ENCODE measurements at regions not wholly inside any gene's neighbourhood (a gene's known extent, or its start where the extent isn't known, plus 50 kb on each side); places are given as distances from the start of the nearest gene placed in this dataset.

DNA sequence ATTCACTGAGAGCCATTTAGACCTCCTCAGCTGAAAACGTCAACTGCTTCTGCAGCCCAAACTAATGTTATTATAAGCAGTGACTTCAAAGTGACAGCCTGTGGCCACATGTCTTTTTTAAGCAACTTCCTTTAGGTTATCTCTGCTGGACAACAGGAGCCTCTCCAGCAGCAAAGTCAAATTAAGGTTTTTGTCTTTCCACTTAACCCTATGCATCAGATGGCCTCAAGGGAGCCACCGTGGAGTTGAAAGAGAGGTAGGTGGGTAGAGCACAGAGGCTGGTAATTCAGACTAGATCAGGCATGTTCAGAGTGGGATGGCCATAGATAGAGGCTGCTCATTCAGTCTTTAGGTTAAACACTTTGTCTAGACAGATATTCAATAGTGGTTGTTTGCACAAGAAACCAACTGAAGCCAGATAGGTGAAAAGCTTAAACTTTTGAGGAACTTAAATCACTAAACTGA lies 300.6 kb upstream of the ECI2 start:
- TF ChIP-seq, protein P1, sequence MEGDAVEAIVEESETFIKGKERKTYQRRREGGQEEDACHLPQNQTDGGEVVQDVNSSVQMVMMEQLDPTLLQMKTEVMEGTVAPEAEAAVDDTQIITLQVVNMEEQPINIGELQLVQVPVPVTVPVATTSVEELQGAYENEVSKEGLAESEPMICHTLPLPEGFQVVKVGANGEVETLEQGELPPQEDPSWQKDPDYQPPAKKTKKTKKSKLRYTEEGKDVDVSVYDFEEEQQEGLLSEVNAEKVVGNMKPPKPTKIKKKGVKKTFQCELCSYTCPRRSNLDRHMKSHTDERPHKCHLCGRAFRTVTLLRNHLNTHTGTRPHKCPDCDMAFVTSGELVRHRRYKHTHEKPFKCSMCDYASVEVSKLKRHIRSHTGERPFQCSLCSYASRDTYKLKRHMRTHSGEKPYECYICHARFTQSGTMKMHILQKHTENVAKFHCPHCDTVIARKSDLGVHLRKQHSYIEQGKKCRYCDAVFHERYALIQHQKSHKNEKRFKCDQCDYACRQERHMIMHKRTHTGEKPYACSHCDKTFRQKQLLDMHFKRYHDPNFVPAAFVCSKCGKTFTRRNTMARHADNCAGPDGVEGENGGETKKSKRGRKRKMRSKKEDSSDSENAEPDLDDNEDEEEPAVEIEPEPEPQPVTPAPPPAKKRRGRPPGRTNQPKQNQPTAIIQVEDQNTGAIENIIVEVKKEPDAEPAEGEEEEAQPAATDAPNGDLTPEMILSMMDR (conservative IDR thresholded peaks at IDR 0.05; ENCODE audit: low read length), result no peak
- no peak for TF ChIP-seq EZH2phosphoT487 (IDR thresholded peaks at IDR 0.05; ENCODE audit: borderline replicate concordance, low read depth, low read length)
- Histone ChIP-seq H3K9me3 (ENCODE audit: low read length) (no peaks in the 10 kb centered on the region), H3K27ac (ENCODE audit: low read depth, low read length, poor library complexity, severe bottlenecking) (no peak overlapping the region), H2AFZ (ENCODE audit: low read length) (no peak overlapping the region), H3K36me3 (ENCODE audit: insufficient read depth, low read length) (no peaks in the 10 kb centered on the region), H3K9me2 (ENCODE audit: insufficient read depth, low read length) (no peaks in the 10 kb centered on the region), H3K4me1 (ENCODE audit: insufficient read depth, low read length, poor library complexity, severe bottlenecking) (no peaks in the 10 kb centered on the region), H4K20me1 (ENCODE audit: insufficient read depth, low read length) (no peaks in the 10 kb centered on the region), H3K4me3 (ENCODE audit: low read depth, low read length, poor library complexity, severe bottlenecking) (no peak overlapping the region), H3K79me2 (ENCODE audit: insufficient read depth, low read depth, low read length) (no peaks in the 10 kb centered on the region), H3K4me2 (ENCODE audit: low read length) (no peak overlapping the region)
- no peak for DNase-seq (ENCODE audit: low spot score)
- ChIA-PET POLR2A (interaction anchor here (1.1 kb wide), 1 partner anchor 21 kb away, joined by 3 read pairs; no protein-coding TSS in a partner anchor), CTCF (ENCODE audit: unreplicated experiment) (no interaction called here)
- intact Hi-C loops (cut with micrococcal nuclease; ENCODE audit: unreplicated experiment), result no loop called here
- BruUV-seq (replicated peaks), result no TSS peak

DNA sequence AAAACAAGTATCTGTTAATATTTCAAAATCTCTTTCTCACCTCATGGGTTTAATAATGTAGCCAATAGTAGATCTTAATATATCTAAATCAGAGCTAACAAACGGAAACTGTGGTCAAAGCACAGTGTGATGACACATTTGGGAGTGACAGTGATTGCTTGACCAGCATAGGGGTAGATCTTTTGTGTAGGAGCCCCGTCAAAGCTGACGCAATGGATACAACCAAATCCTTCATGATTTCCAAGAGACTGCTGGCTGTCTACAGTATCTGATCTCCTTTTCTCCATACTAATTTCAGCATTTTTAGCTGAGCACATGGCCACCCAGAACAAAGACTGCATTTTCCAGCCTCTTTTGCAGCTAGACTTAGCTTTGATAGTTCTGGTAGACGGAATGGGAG lies 299.3 kb upstream of the ECI2 start:
- no peak for DNase-seq (ENCODE audit: low spot score)
- Histone ChIP-seq H3K4me3 (ENCODE audit: low read depth, low read length, poor library complexity, severe bottlenecking) (no peak overlapping the region), H4K20me1 (ENCODE audit: insufficient read depth, low read length) (no peaks in the 10 kb centered on the region), H3K4me1 (ENCODE audit: insufficient read depth, low read length, poor library complexity, severe bottlenecking) (no peaks in the 10 kb centered on the region), H3K79me2 (ENCODE audit: insufficient read depth, low read depth, low read length) (no peaks in the 10 kb centered on the region), H3K36me3 (ENCODE audit: insufficient read depth, low read length) (no peaks in the 10 kb centered on the region), H3K9me2 (ENCODE audit: insufficient read depth, low read length) (no peaks in the 10 kb centered on the region), H2AFZ (ENCODE audit: low read length) (no peak overlapping the region), H3K27ac (ENCODE audit: low read depth, low read length, poor library complexity, severe bottlenecking) (no peak overlapping the region), H3K9me3 (ENCODE audit: low read length) (no peaks in the 10 kb centered on the region), H3K4me2 (ENCODE audit: low read length) (no peak overlapping the region)
- ChIA-PET CTCF (ENCODE audit: unreplicated experiment) (no interaction called here), POLR2A (interaction anchor here (0.7 kb wide), 1 partner anchor 225 kb away, joined by 4 read pairs; no protein-coding TSS in a partner anchor)
- intact Hi-C loops (cut with micrococcal nuclease; ENCODE audit: unreplicated experiment), result no loop called here
- TF ChIP-seq, protein P1 (conservative IDR thresholded peaks at IDR 0.05; ENCODE audit: low read length), result no peak
- no peak for TF ChIP-seq EZH2phosphoT487 (IDR thresholded peaks at IDR 0.05; ENCODE audit: borderline replicate concordance, low read depth, low read length)
- BruUV-seq (replicated peaks), result no TSS peak

DNA sequence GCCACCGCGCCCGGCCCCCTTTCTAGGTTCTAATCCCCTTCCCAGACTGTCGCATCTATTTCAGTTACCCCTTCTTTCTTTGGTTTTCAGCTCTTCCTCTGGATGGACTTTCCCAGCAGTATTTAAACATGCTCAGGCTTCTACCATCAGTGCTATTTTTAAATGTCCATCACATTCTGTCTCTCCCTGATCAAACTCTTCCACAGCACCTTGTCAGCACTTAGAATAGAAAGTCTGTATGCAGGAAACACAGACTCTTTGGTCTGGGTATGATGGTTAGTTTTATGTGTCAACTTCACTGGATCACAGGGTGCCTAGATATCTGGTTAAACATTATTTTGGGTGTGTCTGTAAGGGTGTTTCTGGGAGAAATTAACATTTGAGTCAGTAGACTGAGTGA lies 297.8 kb upstream of the ECI2 start:
- intact Hi-C loops (cut with micrococcal nuclease; ENCODE audit: unreplicated experiment), result no loop called here
- POLR2A ChIA-PET, result interaction anchor here (0.6 kb wide), 1 partner anchor 1158 kb away, joined by 3 read pairs; no protein-coding TSS in a partner anchor
- no peaks in the 10 kb centered on the region for H3K79me2 ChIP-seq (ENCODE audit: insufficient read depth, low read depth, low read length)
- no peaks in the 10 kb centered on the region for H3K36me3 ChIP-seq (ENCODE audit: insufficient read depth, low read length)
- no peaks in the 10 kb centered on the region for H3K4me1 ChIP-seq (ENCODE audit: insufficient read depth, low read length, poor library complexity, severe bottlenecking)
- no TSS peak for BruUV-seq (replicated peaks)
- no peaks in the 10 kb centered on the region for H3K9me2 ChIP-seq (ENCODE audit: insufficient read depth, low read length)
- DNase-seq (ENCODE audit: low spot score), result no peak
- H3K4me3 ChIP-seq (ENCODE audit: low read depth, low read length, poor library complexity, severe bottlenecking), result no peak overlapping the region
- H2AFZ ChIP-seq (ENCODE audit: low read length), result no peak overlapping the region
- no peak overlapping the region for H3K27ac ChIP-seq (ENCODE audit: low read depth, low read length, poor library complexity, severe bottlenecking)
- H3K9me3 ChIP-seq (ENCODE audit: low read length), result no peaks in the 10 kb centered on the region
- CTCF ChIA-PET (ENCODE audit: unreplicated experiment), result no interaction called here
- H3K4me2 ChIP-seq (ENCODE audit: low read length), result no peak overlapping the region
- TF ChIP-seq EZH2phosphoT487 (IDR thresholded peaks at IDR 0.05; ENCODE audit: borderline replicate concordance, low read depth, low read length), result no peak
- TF ChIP-seq, protein P1 (conservative IDR thresholded peaks at IDR 0.05; ENCODE audit: low read length), result no peak
- no peaks in the 10 kb centered on the region for H4K20me1 ChIP-seq (ENCODE audit: insufficient read depth, low read length)
